Muscle layer of colon (tissue), 2 donors: ENCODE measurements at regions not wholly inside any gene's neighbourhood (a gene's known extent, or its start where the extent isn't known, plus 50 kb on each side); places are given as distances from the start of the nearest gene placed in this dataset.

Experiments
- H3K27ac ChIP-seq: one replicate; pipeline ENCODE4 v1.7.0; 2013; ENCODE audit warnings: low read depth, mild to moderate bottlenecking, low read length, moderate library complexity
- H3K27me3 ChIP-seq, 2 donors: one replicate each; pipeline ENCODE4 v1.7.0; 2013; ENCODE audit warnings: low read length in 2 of 2, mild to moderate bottlenecking in 2 of 2; ENCODE audit not compliant: insufficient read depth in 2 of 2, control insufficient read depth in 1 of 2
- H3K36me3 ChIP-seq: one replicate; pipeline ENCODE4 v1.7.0; 2013; ENCODE audit warnings: mild to moderate bottlenecking, low read length; ENCODE audit not compliant: insufficient read depth
- H3K4me1 ChIP-seq: one replicate; pipeline ENCODE4 v1.7.0; 2013; ENCODE audit warnings: mild to moderate bottlenecking, low read length; ENCODE audit not compliant: insufficient read depth
- H3K4me3 ChIP-seq, 2 donors: one replicate each; pipeline ENCODE4 v1.7.0; 2013; ENCODE audit warnings: low read length in 2 of 2, low read depth in 1 of 2, mild to moderate bottlenecking in 1 of 2, moderate library complexity in 1 of 2
- H3K9ac ChIP-seq: one replicate; pipeline ENCODE4 v1.7.0; 2013; ENCODE audit warnings: low read length
- H3K9me3 ChIP-seq: one replicate; pipeline ENCODE4 v1.7.0; 2013; ENCODE audit warnings: mild to moderate bottlenecking, low read length
- donor health status: abdominal sarcoma.
- donor health status: Adenocarcinoma of cecum.

GRCh38 chr13:27370305-27370872 lies 54.0 kb upstream of the GTF3A start:
- Histone ChIP-seq H3K9ac (no peak overlapping the region), H3K27me3 (no peaks in the 10 kb centered on the region), H3K4me3 (no peak overlapping the region)

GRCh38 chr13:27371932-27372331 lies 52.5 kb upstream of the GTF3A start:
- H3K4me3 ChIP-seq = no peak overlapping the region
- H3K4me1 ChIP-seq = no peaks in the 10 kb centered on the region
- no peak overlapping the region for H3K27ac ChIP-seq
- no peaks in the 10 kb centered on the region for H3K27me3 ChIP-seq
- no peak overlapping the region for H3K9ac ChIP-seq
- H3K36me3 ChIP-seq = no peaks in the 10 kb centered on the region
- no peaks in the 10 kb centered on the region for H3K9me3 ChIP-seq

More at GRCh38 chr13:27370305-27370872, 54.0 kb upstream of the GTF3A start:
- Histone ChIP-seq H3K9me3 (no peaks in the 10 kb centered on the region), H3K36me3 (no peaks in the 10 kb centered on the region), H3K4me1 (no peaks in the 10 kb centered on the region), H3K27ac (no peak overlapping the region)

- no peaks in the 10 kb centered on the region for H3K27me3 ChIP-seq
- H3K4me1 ChIP-seq = no peaks in the 10 kb centered on the region
- no peaks in the 10 kb centered on the region for H3K9me3 ChIP-seq
- H3K4me3 ChIP-seq = no peak overlapping the region
- H3K27ac ChIP-seq = no peak overlapping the region
- no peaks in the 10 kb centered on the region for H3K36me3 ChIP-seq
- no peak overlapping the region for H3K9ac ChIP-seq
Measured at GRCh38 chr13:27372896-27373295, 51.5 kb upstream of the GTF3A start.

DNA sequence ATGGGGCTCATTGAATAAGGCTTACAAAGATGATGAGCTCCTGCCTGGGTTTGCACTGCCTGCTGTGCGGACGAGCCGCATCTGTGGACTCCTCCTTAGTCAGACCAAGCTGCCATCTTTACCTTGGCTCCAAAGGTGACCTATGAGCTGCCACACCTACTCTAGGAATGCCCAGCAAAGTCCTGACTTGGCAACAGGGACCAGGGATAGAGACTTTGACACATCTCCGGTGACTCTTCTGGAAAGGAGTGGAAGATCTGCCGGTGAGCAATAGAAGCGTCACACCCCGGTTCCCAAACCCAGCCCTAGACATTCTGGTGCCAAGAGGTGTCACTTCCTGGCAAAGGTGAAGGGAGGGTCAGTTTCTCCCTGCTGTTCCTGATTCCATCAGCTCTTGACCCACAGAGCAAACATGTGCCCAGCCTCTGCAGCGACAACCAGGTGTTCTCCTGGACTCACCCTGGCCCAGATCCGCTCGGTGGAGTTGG lies 50.2 kb upstream of the GTF3A start:
- Histone ChIP-seq H3K4me1 (no peaks in the 10 kb centered on the region), H3K9me3 (no peaks in the 10 kb centered on the region), H3K36me3 (no peaks in the 10 kb centered on the region), H3K27me3 (no peaks in the 10 kb centered on the region), H3K9ac (no peak overlapping the region), H3K4me3 (no peak overlapping the region), H3K27ac (no peak overlapping the region)
